ENCODE measurements at regions not wholly inside any gene's neighbourhood (a gene's known extent, or its start where the extent isn't known, plus 50 kb on each side); places are given as distances from the start of the nearest gene placed in this dataset.

DNA sequence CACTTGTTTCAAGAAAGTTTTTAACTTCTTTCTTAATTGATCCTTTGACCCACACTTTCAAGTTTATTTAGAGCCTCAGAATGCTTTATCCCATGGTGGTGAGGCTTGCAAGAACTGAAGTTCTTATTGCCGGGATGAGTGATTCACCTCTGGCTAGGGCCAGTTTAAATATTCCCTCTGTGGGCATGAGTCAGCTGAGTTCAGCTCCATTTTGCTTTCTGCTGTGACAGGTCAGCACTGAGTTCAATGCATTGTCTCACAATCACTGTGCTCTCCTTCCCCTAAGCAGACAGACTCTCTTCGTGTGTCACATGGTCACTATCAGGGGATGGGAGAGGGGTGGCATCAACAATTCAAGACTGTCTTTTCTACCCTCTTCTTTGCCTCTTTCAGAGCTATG is 514.6 kb upstream of the FBXO33 start:
- no peak for DNase-seq

DNA sequence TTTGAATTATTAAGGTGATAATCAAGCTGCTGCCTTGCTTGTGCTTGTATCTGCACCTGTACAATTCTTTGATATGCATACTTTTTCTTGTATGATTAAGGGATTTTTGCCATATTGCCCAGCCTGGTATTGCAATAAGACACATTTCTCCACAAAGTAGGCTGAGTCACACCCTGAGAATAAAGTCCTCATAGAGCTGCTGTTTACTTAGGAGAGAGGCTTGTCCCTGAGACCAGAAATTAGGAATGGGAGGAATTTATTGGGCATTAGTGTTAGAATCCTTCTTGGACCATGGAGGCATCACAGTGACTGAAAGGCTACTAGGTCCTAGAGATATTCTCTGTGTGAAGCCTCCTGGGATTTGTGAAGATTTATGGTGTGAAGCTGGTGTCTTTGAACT is 506.8 kb upstream of the FBXO33 start:
- DNase-seq = no peak

GRCh38 chr14:39912192-39913100 is 480.2 kb upstream of the FBXO33 start:
- no peak for DNase-seq

- no peak for DNase-seq
These were observed 465.4 kb upstream of the FBXO33 start for GRCh38 chr14:39897657-39898056.

DNA sequence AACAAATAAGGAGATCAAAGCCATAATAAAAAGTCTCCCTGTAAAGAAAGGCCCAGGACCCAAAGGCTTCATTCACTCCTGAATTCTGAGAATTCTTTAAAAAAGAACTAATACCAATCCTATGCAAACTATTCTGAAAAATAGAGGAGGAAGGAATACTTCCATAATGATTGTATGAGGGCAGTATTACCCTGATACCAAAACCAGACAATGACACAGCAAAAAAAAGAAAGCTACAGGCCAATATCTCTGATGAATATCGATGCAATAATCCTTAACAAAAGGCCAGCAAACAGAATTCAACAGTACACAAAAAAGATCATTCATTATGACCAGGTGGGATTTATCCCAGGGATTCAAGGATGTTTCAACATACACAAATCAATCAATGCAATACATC is 457.8 kb upstream of the FBXO33 start:
- DNase-seq = no peak

- DNase-seq = no peak
These were observed 451.9 kb upstream of the FBXO33 start for GRCh38 chr14:39884091-39884490.

GRCh38 chr14:39880965-39881364 is 448.7 kb upstream of the FBXO33 start:
- no peak for DNase-seq

DNA sequence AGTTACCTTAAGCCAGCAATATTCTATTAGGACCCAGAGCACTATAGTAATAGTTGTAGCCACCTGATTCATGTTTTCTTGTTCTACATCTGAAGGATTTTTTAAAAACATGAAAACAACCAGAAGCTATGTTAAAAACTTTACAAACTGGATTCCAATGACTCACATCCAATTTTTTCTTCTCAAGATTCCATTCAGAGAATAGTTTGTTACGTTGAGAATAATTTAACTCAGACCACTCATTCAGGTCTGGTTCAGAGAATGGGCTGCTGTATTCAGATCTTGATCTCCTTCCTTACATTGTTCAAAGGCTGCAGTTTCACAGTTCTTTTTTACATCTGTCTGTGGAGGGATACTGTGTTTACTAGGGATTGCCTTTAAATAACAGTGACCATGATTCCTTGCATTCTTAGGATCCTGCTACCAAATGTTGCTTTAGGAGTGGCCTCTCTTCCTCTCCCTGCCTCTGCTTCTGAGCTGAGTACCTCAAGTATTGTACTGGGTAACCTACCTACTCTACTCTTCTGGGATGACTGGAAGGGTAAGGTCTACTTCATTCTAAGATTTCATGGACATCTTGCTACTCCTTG is 448.0 kb upstream of the FBXO33 start:
- DNase-seq = no peak

- DNase-seq = no peak
These were observed 445.5 kb upstream of the FBXO33 start for GRCh38 chr14:39877577-39878190.

GRCh38 chr14:39876916-39877315 is 444.7 kb upstream of the FBXO33 start:
- DNase-seq = no peak

DNA sequence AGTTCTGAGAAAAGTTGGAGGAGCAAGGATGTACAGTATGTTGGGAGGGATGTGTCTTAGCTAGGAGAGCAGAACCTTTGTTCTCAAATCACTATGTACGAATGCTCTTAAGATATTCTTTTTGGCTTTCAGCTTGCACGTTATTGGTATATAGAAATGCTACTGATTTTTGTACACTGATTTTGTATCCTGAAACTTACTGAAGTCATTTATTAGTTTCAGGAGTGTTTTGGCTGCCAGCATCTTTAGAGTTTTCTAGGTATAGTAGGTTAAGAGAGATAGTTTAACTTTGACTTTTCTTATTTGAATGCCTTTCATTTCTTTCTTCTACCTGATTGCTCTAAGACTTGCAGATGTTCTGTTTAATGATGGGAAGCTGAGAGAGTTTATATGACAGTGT is 442.8 kb upstream of the FBXO33 start:
- no peak for DNase-seq

DNA sequence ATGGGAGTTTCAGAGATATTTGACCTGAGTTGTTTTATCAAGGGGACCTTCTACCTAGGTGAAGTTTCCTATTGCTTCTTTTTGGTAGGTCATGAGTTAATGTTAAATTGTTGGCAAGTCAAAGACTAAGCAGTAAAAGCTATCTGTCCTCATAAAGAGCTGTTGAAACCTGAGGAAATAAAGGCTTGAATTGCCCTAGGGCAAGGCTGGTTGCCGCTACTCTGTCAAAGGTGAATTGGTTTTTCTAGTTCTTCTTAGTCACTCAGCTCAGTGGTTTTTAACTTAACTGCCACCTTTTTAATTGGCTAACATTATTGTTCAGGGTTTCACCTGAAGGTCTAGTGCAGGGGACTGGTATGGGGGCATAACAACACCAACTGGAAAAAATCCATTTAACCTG is 441.6 kb upstream of the FBXO33 start:
- no peak for DNase-seq

DNA sequence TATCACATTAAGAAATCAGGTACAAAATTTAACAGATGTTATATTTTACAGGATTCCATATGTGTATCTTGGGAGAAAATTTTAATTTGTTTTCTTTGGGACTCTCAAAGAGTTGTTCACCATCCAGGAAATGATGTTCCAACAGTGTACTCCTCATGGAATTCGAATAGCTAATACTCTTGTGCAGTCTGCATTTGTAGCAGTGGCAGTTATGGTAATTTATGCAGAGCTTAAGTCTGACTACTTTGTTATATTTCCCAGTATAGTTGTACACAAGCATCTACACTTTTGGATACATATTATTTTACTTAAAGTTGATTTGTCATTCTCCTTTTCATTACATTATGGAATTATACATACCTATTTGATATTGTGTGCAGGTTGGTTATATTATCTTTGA is 436.7 kb upstream of the FBXO33 start:
- no peak for DNase-seq

GRCh38 chr14:39868251-39868650 is 436.0 kb upstream of the FBXO33 start:
- no peak for DNase-seq

GRCh38 chr14:39863441-39863840 is 431.2 kb upstream of the FBXO33 start:
- no peak for DNase-seq

GRCh38 chr14:39861696-39862095 is 429.5 kb upstream of the FBXO33 start:
- no peak for DNase-seq

GRCh38 chr14:39861229-39861600 is 429.0 kb upstream of the FBXO33 start:
- no peak for DNase-seq

GRCh38 chr14:39860596-39861228 is 428.5 kb upstream of the FBXO33 start:
- no peak for DNase-seq

DNA sequence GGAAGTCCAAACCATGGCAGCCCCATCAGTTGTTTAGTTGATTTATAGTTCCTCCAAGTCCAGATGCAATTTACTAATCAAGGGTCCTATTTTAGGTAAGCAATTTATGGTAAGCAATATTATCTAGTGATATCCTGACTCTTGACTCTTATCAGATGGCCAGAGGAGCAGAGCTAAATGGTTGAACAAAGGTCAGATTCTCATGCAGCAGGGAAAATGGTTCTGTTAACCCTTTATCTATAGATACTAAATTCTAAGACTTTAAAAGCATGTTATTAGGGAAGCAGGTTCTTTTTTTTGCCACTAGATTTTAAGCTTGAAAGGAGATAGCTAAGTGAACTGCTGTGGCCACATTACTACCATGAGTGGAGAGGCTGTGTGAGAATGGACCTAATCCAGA is 427.1 kb upstream of the FBXO33 start:
- no peak for DNase-seq

DNA sequence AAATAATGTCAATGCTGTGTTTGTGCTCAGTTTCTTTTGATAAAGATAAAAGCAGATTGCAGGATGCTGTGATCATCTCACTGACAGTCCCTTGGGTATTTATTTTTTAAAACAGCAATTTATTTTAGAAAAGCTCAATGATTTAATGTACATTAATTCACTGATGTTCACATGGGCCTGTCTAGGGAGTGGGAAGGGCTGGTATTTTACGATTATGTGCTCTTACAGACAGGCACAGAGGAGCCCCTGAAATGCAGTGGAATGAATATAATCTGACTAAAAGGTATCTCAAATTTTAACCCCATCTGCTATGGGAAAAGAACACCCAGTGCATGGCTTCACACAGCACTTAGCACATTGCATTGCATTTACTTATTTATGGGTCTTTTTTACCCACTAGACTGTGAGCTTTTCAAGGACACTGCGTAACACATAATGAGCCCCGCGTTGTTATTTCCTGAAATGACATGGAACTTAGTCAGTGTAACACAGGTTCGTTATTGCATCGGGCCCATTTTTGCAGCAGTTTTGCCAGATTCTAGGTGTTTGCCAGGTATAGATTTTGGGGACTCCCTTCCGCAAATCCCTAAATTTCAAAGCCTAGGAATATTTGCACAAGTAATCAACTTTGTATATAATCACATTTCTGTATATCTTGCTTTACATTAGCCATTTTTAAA is 425.3 kb upstream of the FBXO33 start:
- DNase-seq = no peak

DNA sequence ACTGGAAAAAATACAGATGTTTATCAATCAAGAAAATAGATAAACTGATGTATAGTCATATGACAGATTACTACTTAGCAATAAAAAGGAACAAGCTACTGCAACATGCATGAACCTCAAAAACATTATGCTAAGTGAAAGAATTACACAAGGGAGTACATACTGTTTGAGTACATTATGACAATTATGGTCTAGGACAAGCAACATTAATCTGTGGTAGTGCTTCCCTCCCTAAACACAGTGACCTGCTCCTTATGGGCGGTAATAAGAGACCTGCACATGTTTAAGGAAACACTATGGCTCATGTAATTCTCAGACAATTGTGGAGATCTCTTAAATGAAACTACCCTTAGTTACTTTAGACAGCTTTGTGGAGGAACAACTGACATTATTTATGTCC is 421.2 kb upstream of the FBXO33 start:
- DNase-seq = no peak

DNA sequence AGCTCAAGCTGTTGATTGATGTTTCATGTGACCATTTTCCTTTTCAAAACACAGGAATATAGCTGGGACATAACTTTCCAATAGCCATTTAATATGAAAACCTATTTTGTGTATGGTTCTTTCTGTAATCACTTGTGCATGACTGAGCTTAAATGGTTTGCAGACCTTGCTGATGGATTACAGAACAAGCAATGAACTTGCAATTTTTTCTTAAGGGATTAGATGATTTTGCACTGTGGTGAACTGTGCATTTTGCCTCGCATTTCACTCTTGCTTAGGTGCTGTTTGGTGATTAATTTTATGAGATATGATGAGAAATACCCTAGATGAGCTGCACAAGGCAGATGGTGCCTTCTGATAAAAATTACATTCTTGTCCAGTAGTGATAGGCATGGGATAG is 419.0 kb upstream of the FBXO33 start:
- DNase-seq = no peak

GRCh38 chr14:39847852-39848251 is 415.6 kb upstream of the FBXO33 start:
- no peak for DNase-seq
